ENCODE measurements at regions not wholly inside any gene's neighbourhood (a gene's known extent, or its start where the extent isn't known, plus 50 kb on each side); places are given as distances from the start of the nearest gene placed in this dataset.

DNA sequence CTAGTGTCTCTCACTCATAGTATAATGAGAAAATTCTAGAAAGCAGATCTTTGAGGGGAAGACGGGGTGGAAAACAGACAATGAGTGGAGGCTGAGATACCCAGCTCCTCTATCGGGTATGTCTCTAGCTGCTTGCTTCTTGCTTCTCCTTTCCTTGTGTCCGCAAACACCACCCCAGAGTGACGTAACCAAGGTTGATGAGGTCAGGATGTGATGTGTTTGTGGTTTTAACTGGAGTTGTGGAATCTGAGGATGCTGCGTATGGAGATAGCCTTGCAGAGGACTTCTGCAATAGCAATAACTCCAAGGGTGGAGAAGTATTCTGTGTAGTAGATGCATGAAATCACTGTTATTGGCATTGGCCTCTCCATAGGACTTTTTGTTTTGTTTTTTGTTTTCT, 132.7 kb upstream of the IFNGR1 start:
- Histone ChIP-seq H3K27me3 (ENCODE audit: control insufficient read depth in 1 of 2, insufficient read depth in 1 of 2, low read length in 2 of 2) (no peaks in the 10 kb centered on the region), H3K9ac (ENCODE audit: low read length) (no peak overlapping the region), H3K27ac (ENCODE audit: low read length, poor library complexity, severe bottlenecking) (no peak overlapping the region), H2AFZ (ENCODE audit: low read depth, low read length) (no peak overlapping the region), H3K36me3 (ENCODE audit: control insufficient read depth in 1 of 2, insufficient read depth in 2 of 2, low read depth in 1 of 2, low read length in 2 of 2) (no peaks in the 10 kb centered on the region), H3K14ac (ENCODE audit: low read length in 2 of 2) (no peak overlapping the region), H2BK12ac (ENCODE audit: low read length in 2 of 2) (no peak overlapping the region), H3K9me3 (ENCODE audit: control insufficient read depth, low read length) (no peaks in the 10 kb centered on the region), H4K8ac (ENCODE audit: low read length) (no peak overlapping the region), H3K4me1 (ENCODE audit: control insufficient read depth, insufficient read depth, low read depth, low read length) (peaks cover 2% of the 10 kb centered on the region), H3K79me1 (replicated peaks; ENCODE audit: low read length, poor library complexity, severe bottlenecking) (no peaks in the 10 kb centered on the region), H2BK120ac (ENCODE audit: low read depth, low read length) (no peak overlapping the region), H3K4me3 (ENCODE audit: insufficient read depth in 1 of 2, low read depth in 1 of 2, low read length in 2 of 2) (no peak overlapping the region), H2AK5ac (ENCODE audit: low read length, severe bottlenecking) (no peak overlapping the region), H3K4ac (ENCODE audit: low read depth in 1 of 2, low read length in 2 of 2) (no peak overlapping the region), H4K91ac (ENCODE audit: low read length) (no peak overlapping the region), H3K18ac (ENCODE audit: low read depth in 1 of 2, low read length in 2 of 2) (no peak overlapping the region), H3K23ac (ENCODE audit: low read length in 2 of 2) (peak overlapping the region in 1 of 2 experiments; percentile 23), H2BK5ac (ENCODE audit: low read depth, low read length, poor library complexity, severe bottlenecking) (no peak overlapping the region), H2BK15ac (ENCODE audit: low read depth, poor library complexity, severe bottlenecking) (no peak overlapping the region), H3K4me2 (ENCODE audit: low read length, poor library complexity, severe bottlenecking) (no peak overlapping the region)
- peak; percentile 19 for DNase-seq
- 83% methylated on average over 5 of the region's 5 CpGs for WGBS

DNA sequence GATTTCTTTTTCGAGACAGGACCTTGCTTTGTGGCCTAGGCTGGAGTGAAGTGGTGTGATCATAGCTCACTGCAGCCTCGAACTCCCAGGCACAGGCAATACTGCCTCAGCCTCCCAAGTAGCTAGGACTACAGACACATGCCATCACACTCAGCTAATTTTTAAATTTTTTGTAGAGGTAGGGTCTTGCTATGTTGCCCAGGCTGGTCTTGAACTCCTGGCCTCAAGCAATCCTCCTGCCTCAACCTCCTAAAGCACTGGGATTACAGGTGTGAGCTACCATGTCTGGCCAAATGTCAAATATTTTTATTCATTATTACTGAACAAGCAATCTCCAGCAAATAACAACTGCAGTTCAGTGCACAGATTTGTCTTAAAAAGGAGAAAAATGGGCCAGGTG, 131.7 kb upstream of the IFNGR1 start:
- no peak overlapping the region for H2BK120ac ChIP-seq (ENCODE audit: low read depth, low read length)
- no peak overlapping the region for H2BK5ac ChIP-seq (ENCODE audit: low read depth, low read length, poor library complexity, severe bottlenecking)
- DNase-seq, result no peak
- no peak overlapping the region for H3K27ac ChIP-seq (ENCODE audit: low read length, poor library complexity, severe bottlenecking)
- H3K14ac ChIP-seq (ENCODE audit: low read length in 2 of 2), result no peak overlapping the region
- H4K91ac ChIP-seq (ENCODE audit: low read length), result no peak overlapping the region
- no peak overlapping the region for H3K4me3 ChIP-seq (ENCODE audit: insufficient read depth in 1 of 2, low read depth in 1 of 2, low read length in 2 of 2)
- no peak overlapping the region for H2AFZ ChIP-seq (ENCODE audit: low read depth, low read length)
- 31% methylated on average over 2 of the region's 2 CpGs for WGBS
- H3K9ac ChIP-seq (ENCODE audit: low read length), result no peak overlapping the region
- no peaks in the 10 kb centered on the region for H3K79me1 ChIP-seq (replicated peaks; ENCODE audit: low read length, poor library complexity, severe bottlenecking)
- no peaks in the 10 kb centered on the region for H3K9me3 ChIP-seq (ENCODE audit: control insufficient read depth, low read length)
- H3K23ac ChIP-seq (ENCODE audit: low read length in 2 of 2), result no peak overlapping the region
- peaks cover 2% of the 10 kb centered on the region for H3K4me1 ChIP-seq (ENCODE audit: control insufficient read depth, insufficient read depth, low read depth, low read length)
- no peak overlapping the region for H3K4me2 ChIP-seq (ENCODE audit: low read length, poor library complexity, severe bottlenecking)
- no peak overlapping the region for H2AK5ac ChIP-seq (ENCODE audit: low read length, severe bottlenecking)
- H2BK12ac ChIP-seq (ENCODE audit: low read length in 2 of 2), result no peak overlapping the region
- H3K36me3 ChIP-seq (ENCODE audit: control insufficient read depth in 1 of 2, insufficient read depth in 2 of 2, low read depth in 1 of 2, low read length in 2 of 2), result no peaks in the 10 kb centered on the region
- no peak overlapping the region for H4K8ac ChIP-seq (ENCODE audit: low read length)
- no peak overlapping the region for H2BK15ac ChIP-seq (ENCODE audit: low read depth, poor library complexity, severe bottlenecking)
- no peak overlapping the region for H3K18ac ChIP-seq (ENCODE audit: low read depth in 1 of 2, low read length in 2 of 2)
- H3K4ac ChIP-seq (ENCODE audit: low read depth in 1 of 2, low read length in 2 of 2), result no peak overlapping the region
- peaks cover 0 to 2% of the 10 kb centered on the region in 2 experiments for H3K27me3 ChIP-seq (ENCODE audit: control insufficient read depth in 1 of 2, insufficient read depth in 1 of 2, low read length in 2 of 2)

DNA sequence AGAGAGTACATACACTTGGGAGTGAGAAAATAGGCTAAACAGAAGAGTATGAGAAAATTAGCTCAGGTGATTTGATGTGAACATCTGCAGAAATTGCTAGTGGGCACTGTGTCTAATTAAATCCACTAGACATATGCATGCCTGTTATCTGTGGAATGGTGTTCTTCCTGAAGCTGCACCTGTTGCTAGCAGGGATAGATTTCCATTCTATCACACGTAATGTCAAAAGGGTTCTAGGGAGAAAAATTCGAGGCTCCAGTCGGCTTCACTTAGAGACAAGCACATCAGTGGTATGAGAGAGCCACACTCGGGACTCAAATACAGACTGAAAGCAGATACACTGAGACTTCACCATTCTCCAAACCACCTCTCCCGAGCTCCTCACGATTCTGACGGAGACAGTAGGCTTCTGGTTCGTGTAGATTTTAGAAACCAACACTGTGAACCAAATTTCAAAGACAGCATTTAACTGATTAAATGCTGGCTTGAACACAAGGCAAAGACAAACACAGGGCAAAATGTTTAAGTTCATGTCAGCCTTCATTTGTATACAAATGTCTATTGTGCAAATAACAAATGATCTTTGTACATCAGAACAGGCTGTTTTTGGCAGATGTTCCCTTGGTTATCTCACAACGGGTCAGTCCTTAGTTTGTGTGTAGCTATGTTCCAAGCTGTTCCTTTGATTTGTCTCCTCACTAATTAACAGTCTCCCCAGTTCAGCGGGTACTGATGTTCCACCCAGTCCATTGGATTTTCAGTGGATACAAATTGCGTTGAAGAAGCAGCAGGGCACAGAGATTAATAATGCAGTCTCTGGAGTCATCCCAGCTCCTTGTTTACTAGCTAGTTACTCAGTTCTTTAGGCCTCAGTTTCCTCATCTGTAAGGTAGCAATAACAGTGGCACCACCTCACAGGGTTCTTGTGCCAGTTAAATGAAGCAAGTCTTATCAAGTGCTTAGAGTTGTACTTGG, 131.0 kb upstream of the IFNGR1 start:
- Histone ChIP-seq H3K79me1 (replicated peaks; ENCODE audit: low read length, poor library complexity, severe bottlenecking) (no peaks in the 10 kb centered on the region), H3K27ac (ENCODE audit: low read length, poor library complexity, severe bottlenecking) (no peak overlapping the region), H2BK15ac (ENCODE audit: low read depth, poor library complexity, severe bottlenecking) (no peak overlapping the region), H4K8ac (ENCODE audit: low read length) (no peak overlapping the region), H3K9me3 (ENCODE audit: control insufficient read depth, low read length) (no peaks in the 10 kb centered on the region), H3K18ac (ENCODE audit: low read depth in 1 of 2, low read length in 2 of 2) (no peak overlapping the region), H3K14ac (ENCODE audit: low read length in 2 of 2) (no peak overlapping the region), H3K4me2 (ENCODE audit: low read length, poor library complexity, severe bottlenecking) (no peak overlapping the region), H2AK5ac (ENCODE audit: low read length, severe bottlenecking) (no peak overlapping the region), H3K4me3 (ENCODE audit: insufficient read depth in 1 of 2, low read depth in 1 of 2, low read length in 2 of 2) (no peak overlapping the region), H2BK12ac (ENCODE audit: low read length in 2 of 2) (no peak overlapping the region), H3K9ac (ENCODE audit: low read length) (no peak overlapping the region), H2BK120ac (ENCODE audit: low read depth, low read length) (no peak overlapping the region), H2BK5ac (ENCODE audit: low read depth, low read length, poor library complexity, severe bottlenecking) (no peak overlapping the region), H3K36me3 (ENCODE audit: control insufficient read depth in 1 of 2, insufficient read depth in 2 of 2, low read depth in 1 of 2, low read length in 2 of 2) (no peaks in the 10 kb centered on the region), H2AFZ (ENCODE audit: low read depth, low read length) (no peak overlapping the region), H3K4ac (ENCODE audit: low read depth in 1 of 2, low read length in 2 of 2) (no peak overlapping the region), H3K23ac (ENCODE audit: low read length in 2 of 2) (no peak overlapping the region), H4K91ac (ENCODE audit: low read length) (no peak overlapping the region), H3K27me3 (ENCODE audit: control insufficient read depth in 1 of 2, insufficient read depth in 1 of 2, low read length in 2 of 2) (peaks cover 0 to 7% of the 10 kb centered on the region in 2 experiments), H3K4me1 (ENCODE audit: control insufficient read depth, insufficient read depth, low read depth, low read length) (peaks cover 4% of the 10 kb centered on the region)
- DNase-seq, result no peak
- 78% methylated on average over 11 of the region's 11 CpGs for WGBS

- peaks cover 0 to 14% of the 10 kb centered on the region in 2 experiments for H3K27me3 ChIP-seq (ENCODE audit: control insufficient read depth in 1 of 2, insufficient read depth in 1 of 2, low read length in 2 of 2)
- no peak overlapping the region for H2BK120ac ChIP-seq (ENCODE audit: low read depth, low read length)
- no peak overlapping the region for H3K27ac ChIP-seq (ENCODE audit: low read length, poor library complexity, severe bottlenecking)
- H2BK5ac ChIP-seq (ENCODE audit: low read depth, low read length, poor library complexity, severe bottlenecking), result no peak overlapping the region
- H3K9ac ChIP-seq (ENCODE audit: low read length), result no peak overlapping the region
- no peak overlapping the region for H4K91ac ChIP-seq (ENCODE audit: low read length)
- no peak overlapping the region for H3K4me3 ChIP-seq (ENCODE audit: insufficient read depth in 1 of 2, low read depth in 1 of 2, low read length in 2 of 2)
- no peaks in the 10 kb centered on the region for H3K9me3 ChIP-seq (ENCODE audit: control insufficient read depth, low read length)
- H3K4ac ChIP-seq (ENCODE audit: low read depth in 1 of 2, low read length in 2 of 2), result no peak overlapping the region
- no peak overlapping the region for H3K23ac ChIP-seq (ENCODE audit: low read length in 2 of 2)
- DNase-seq, result no peak
- no peak overlapping the region for H2AK5ac ChIP-seq (ENCODE audit: low read length, severe bottlenecking)
- no peaks in the 10 kb centered on the region for H3K36me3 ChIP-seq (ENCODE audit: control insufficient read depth in 1 of 2, insufficient read depth in 2 of 2, low read depth in 1 of 2, low read length in 2 of 2)
- no peak overlapping the region for H3K4me2 ChIP-seq (ENCODE audit: low read length, poor library complexity, severe bottlenecking)
- WGBS, result 90% methylated on average over 2 of the region's 3 CpGs
- no peak overlapping the region for H4K8ac ChIP-seq (ENCODE audit: low read length)
- H3K79me1 ChIP-seq (replicated peaks; ENCODE audit: low read length, poor library complexity, severe bottlenecking), result no peaks in the 10 kb centered on the region
- no peak overlapping the region for H3K18ac ChIP-seq (ENCODE audit: low read depth in 1 of 2, low read length in 2 of 2)
- peaks cover 3% of the 10 kb centered on the region for H3K4me1 ChIP-seq (ENCODE audit: control insufficient read depth, insufficient read depth, low read depth, low read length)
- no peak overlapping the region for H2BK15ac ChIP-seq (ENCODE audit: low read depth, poor library complexity, severe bottlenecking)
- H2BK12ac ChIP-seq (ENCODE audit: low read length in 2 of 2), result no peak overlapping the region
- H3K14ac ChIP-seq (ENCODE audit: low read length in 2 of 2), result no peak overlapping the region
- no peak overlapping the region for H2AFZ ChIP-seq (ENCODE audit: low read depth, low read length)
These were observed 129.6 kb upstream of the IFNGR1 start for GRCh38 chr6:137348777-137349176.
